Hematopoietic multipotent progenitor cell treated with erythropoietin and hydrocortisone succinate and interleukin-3 and kit ligand, for 4 days (in vitro differentiated cells): ENCODE measurements at regions not wholly inside any gene's neighbourhood (a gene's known extent, or its start where the extent isn't known, plus 50 kb on each side); places are given as distances from the start of the nearest gene placed in this dataset.

Experiments
- DNase-seq: peaks from one replicate; pipeline ENCODE4 v3.0.0-alpha.2; 2015

GRCh38 chr5:7036192-7036835 lies 323.1 kb downstream of the TENT4A start:
- no peak for DNase-seq

- no peak for DNase-seq
Measured at GRCh38 chr5:7039074-7039473, 325.8 kb downstream of the TENT4A start.

GRCh38 chr5:7040111-7040510 lies 326.9 kb downstream of the TENT4A start:
- no peak for DNase-seq

GRCh38 chr5:7043797-7044196 lies 330.6 kb downstream of the TENT4A start:
- DNase-seq, result no peak

GRCh38 chr5:7047511-7048261 lies 334.5 kb downstream of the TENT4A start:
- no peak for DNase-seq

- no peak for DNase-seq
Measured at GRCh38 chr5:7050986-7051385, 337.8 kb downstream of the TENT4A start.

- no peak for DNase-seq
Measured at GRCh38 chr5:7053125-7053524, 339.9 kb downstream of the TENT4A start.

GRCh38 chr5:7053528-7054209 lies 340.4 kb downstream of the TENT4A start:
- no peak for DNase-seq

- no peak for DNase-seq
Measured at GRCh38 chr5:7066471-7067235, 329.3 kb upstream of the ADCY2 start.

- DNase-seq, result no peak
Measured at GRCh38 chr5:7068156-7068555, 327.8 kb upstream of the ADCY2 start.

- DNase-seq, result no peak
Measured at GRCh38 chr5:7068899-7069298, 327.0 kb upstream of the ADCY2 start.

- no peak for DNase-seq
Measured at GRCh38 chr5:7072188-7072587, 323.8 kb upstream of the ADCY2 start.

GRCh38 chr5:7073666-7074065 lies 322.3 kb upstream of the ADCY2 start:
- DNase-seq, result no peak

GRCh38 chr5:7074176-7074575 lies 321.8 kb upstream of the ADCY2 start:
- DNase-seq, result no peak

- no peak for DNase-seq
Measured at GRCh38 chr5:7075470-7075869, 320.5 kb upstream of the ADCY2 start.

- no peak for DNase-seq
Measured at GRCh38 chr5:7078101-7078500, 317.8 kb upstream of the ADCY2 start.

- DNase-seq, result peak; percentile 37
Measured at GRCh38 chr5:7078901-7079300, 317.0 kb upstream of the ADCY2 start.

- no peak for DNase-seq
Measured at GRCh38 chr5:7080501-7080900, 315.4 kb upstream of the ADCY2 start.

GRCh38 chr5:7087719-7088297 lies 308.1 kb upstream of the ADCY2 start:
- no peak for DNase-seq

- DNase-seq, result no peak
Measured at GRCh38 chr5:7088849-7089248, 307.1 kb upstream of the ADCY2 start.

- DNase-seq, result peak; percentile 59
Measured at GRCh38 chr5:7094626-7095025, 301.3 kb upstream of the ADCY2 start.

GRCh38 chr5:7096294-7096693 lies 299.6 kb upstream of the ADCY2 start:
- DNase-seq, result no peak

GRCh38 chr5:7105358-7105757 lies 290.6 kb upstream of the ADCY2 start:
- DNase-seq, result no peak
